ENCODE measurements at regions not wholly inside any gene's neighbourhood (a gene's known extent, or its start where the extent isn't known, plus 50 kb on each side); places are given as distances from the start of the nearest gene placed in this dataset.

DNA sequence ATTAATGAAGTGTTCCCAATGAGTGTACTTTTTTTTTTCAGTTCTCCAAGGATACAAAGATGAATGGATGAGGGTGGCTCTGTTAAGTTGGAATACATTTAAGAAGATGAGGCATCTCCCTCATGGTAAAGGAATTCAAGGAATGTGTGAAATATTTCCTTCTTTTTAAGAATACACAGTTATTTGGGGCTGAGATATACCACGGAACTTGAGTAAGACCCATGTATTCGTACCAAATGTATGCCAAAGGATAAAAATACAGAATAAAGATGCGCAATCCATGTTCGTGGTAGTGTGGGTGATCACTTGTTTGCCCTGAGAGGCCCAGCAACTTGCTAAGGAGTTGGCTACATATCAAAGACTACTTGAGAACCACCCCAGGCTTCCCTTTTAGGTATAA is 164.2 kb upstream of the TCF21 start:
- no peaks in the 10 kb centered on the region for H3K36me3 ChIP-seq (ENCODE audit: insufficient read depth in 1 of 2, low read depth in 1 of 2)
- H3K4me3 ChIP-seq: no peak overlapping the region
- intact Hi-C loops (cut with DNase I): no loop called here
- no peaks in the 10 kb centered on the region for H3K27me3 ChIP-seq (ENCODE audit: insufficient read depth in 3 of 3, low read length in 2 of 3)
- no peaks in the 10 kb centered on the region for H3K4me1 ChIP-seq
- DNase-seq: no peak
- H3K27ac ChIP-seq: no peak overlapping the region
- no peak for ATAC-seq
- no peak for TF ChIP-seq CTCF (IDR thresholded peaks at IDR 0.05)
- WGBS, 3 donors: 67 to 72% (median 69%) methylated on average over 4 of the region's 4 CpGs
- peaks cover 15% of the 10 kb centered on the region for H3K9me3 ChIP-seq

DNA sequence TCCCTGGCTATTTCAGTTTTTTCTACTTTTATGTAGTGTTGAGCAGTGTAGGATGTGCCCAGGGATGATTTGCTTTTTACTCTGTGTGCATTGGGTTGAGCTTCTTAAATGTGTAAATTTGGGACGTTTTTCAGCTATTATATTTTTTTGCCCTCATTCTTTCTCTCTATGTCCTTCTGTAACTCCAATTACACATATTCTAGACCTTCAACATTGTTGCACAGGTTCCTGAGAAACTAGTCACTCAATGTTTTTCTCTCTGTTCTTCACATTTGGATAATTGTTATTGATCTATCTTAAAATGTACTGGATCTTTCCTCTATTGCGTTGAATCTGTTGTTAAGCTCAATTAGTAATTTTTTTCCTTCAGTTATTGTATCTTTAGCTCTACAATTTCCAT is 162.7 kb upstream of the TCF21 start:
- Histone ChIP-seq H3K36me3 (ENCODE audit: insufficient read depth in 1 of 2, low read depth in 1 of 2) (no peaks in the 10 kb centered on the region), H3K4me3 (no peak overlapping the region), H3K27ac (no peak overlapping the region), H3K4me1 (no peaks in the 10 kb centered on the region), H3K9me3 (peaks cover 15% of the 10 kb centered on the region), H3K27me3 (ENCODE audit: insufficient read depth in 3 of 3, low read length in 2 of 3) (no peaks in the 10 kb centered on the region)
- 85 to 91% (median 87%) methylated on average over 2 of the region's 2 CpGs for WGBS, 3 donors
- no peak for TF ChIP-seq CTCF (IDR thresholded peaks at IDR 0.05)
- ATAC-seq (no peak), DNase-seq (no peak)
- intact Hi-C loops (cut with DNase I): no loop called here

DNA sequence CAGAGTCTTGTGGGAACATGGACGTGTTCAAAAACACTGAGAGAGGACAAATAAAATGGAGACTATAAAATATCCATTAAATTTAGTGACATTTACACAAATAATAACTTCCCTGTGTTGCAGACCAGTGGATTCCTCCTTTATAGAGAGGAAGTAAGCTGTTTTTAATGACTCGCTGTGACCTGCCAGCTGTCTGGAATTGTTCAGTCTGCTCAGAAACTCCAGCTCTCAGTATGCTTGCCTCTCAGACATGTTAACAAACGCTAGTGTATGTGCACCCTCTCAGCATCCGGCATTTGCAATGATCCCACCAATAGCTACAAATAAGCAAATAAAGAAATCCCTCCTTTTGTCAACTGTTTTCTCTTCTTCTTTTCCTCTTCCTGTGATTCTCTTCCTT is 158.0 kb upstream of the TCF21 start:
- intact Hi-C loops (cut with DNase I): no loop called here
- 26 to 38% (median 27%) methylated on average over 4 of the region's 4 CpGs for WGBS, 3 donors
- H3K27ac ChIP-seq: no peak overlapping the region
- no peak overlapping the region for H3K4me3 ChIP-seq
- ATAC-seq (no peak), DNase-seq (no peak)
- H3K36me3 ChIP-seq (ENCODE audit: insufficient read depth in 1 of 2, low read depth in 1 of 2): no peaks in the 10 kb centered on the region
- no peaks in the 10 kb centered on the region for H3K4me1 ChIP-seq
- peaks cover 27% of the 10 kb centered on the region for H3K9me3 ChIP-seq
- TF ChIP-seq CTCF (IDR thresholded peaks at IDR 0.05): no peak
- H3K27me3 ChIP-seq (ENCODE audit: insufficient read depth in 3 of 3, low read length in 2 of 3): peaks cover 0 to 1% (median 0%) of the 10 kb centered on the region in 3 donors

GRCh38 chr6:133740218-133740617 is 148.7 kb upstream of the TCF21 start:
- Histone ChIP-seq H3K36me3 (ENCODE audit: insufficient read depth in 1 of 2, low read depth in 1 of 2) (no peaks in the 10 kb centered on the region), H3K4me3 (no peak overlapping the region), H3K27me3 (ENCODE audit: insufficient read depth in 3 of 3, low read length in 2 of 3) (no peaks in the 10 kb centered on the region), H3K9me3 (no peaks in the 10 kb centered on the region), H3K4me1 (no peaks in the 10 kb centered on the region), H3K27ac (no peak overlapping the region)
- 72 to 83% (median 82%) methylated on average over 5 of the region's 5 CpGs for WGBS, 3 donors
- no peak for TF ChIP-seq CTCF (IDR thresholded peaks at IDR 0.05)
- intact Hi-C loops (cut with DNase I): no loop called here
- no peak for ATAC-seq
- DNase-seq: no peak

DNA sequence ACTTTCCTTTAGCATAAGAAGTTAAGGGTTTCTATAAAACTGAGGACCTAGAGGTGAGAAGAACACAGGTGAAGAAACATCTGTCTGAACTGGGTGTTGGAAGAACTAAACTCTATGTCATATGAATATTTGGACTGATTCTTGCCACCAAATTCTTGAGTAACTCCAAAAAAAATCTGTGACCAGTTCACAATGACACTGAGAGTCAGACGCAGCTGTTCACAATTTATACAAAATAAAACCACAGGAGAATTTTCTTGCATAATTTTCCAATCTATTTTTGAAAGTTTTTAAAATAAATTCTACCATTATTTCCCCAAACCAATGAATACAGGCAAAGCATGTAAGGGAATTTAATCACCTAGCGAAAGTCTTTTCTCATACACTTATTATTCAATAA is 148.1 kb upstream of the TCF21 start:
- no peaks in the 10 kb centered on the region for H3K27me3 ChIP-seq (ENCODE audit: insufficient read depth in 3 of 3, low read length in 2 of 3)
- DNase-seq (no peak), ATAC-seq (no peak)
- intact Hi-C loops (cut with DNase I): no loop called here
- no peak for TF ChIP-seq CTCF (IDR thresholded peaks at IDR 0.05)
- 55 to 75% (median 64%) methylated on average over 2 of the region's 2 CpGs for WGBS, 3 donors
- no peaks in the 10 kb centered on the region for H3K4me1 ChIP-seq
- H3K27ac ChIP-seq: no peak overlapping the region
- H3K36me3 ChIP-seq (ENCODE audit: insufficient read depth in 1 of 2, low read depth in 1 of 2): no peaks in the 10 kb centered on the region
- H3K4me3 ChIP-seq: no peak overlapping the region
- no peaks in the 10 kb centered on the region for H3K9me3 ChIP-seq

All from psoas muscle (tissue), 7 donors.